ENCODE measurements at regions not wholly inside any gene's neighbourhood (a gene's known extent, or its start where the extent isn't known, plus 50 kb on each side); places are given as distances from the start of the nearest gene placed in this dataset.

DNA sequence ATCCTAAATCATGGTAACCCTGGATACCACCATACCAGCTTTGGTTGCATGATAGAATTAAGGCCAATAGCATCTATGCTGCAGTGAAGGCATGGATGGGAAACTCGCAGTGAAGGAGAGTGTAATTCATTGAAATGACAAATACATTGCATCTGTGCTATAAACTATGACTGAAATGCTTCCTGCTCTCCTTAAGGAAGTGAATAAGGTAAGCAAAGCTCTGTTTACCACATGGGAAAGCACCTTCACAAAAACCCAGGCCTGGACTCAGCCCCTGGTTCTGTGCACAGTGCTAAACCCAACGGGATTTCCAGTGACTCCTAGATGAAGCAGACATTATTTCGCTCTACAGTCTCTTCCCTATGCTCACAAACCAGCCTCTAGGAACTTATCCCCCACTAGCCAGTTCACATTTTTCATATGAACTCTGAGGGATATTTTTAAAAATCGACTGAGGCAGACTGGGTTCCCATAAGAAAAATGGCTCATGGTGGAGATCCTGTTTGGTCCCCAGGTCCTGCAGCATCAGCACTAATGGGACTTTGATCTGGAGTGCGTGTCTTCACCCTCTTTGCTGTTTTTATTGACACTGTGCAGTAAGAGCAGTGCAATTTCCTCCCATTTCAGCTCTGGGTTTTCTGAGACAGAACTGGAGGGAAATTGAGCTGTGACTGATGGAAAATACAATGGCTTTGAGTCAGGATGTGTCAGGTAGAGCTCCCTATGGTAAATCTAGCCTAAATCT, 362.7 kb downstream of the SIPA1L2 start:
- TF ChIP-seq EZH2 (IDR thresholded peaks at IDR 0.05; ENCODE audit: low read length) = no peak
- TF ChIP-seq CTCF (optimal IDR thresholded peaks at IDR 0.05 in 1 of 3, IDR thresholded peaks at IDR 0.05 in 1 of 3, conservative IDR thresholded peaks at IDR 0.05 in 1 of 3; ENCODE audit: extremely low read depth in 1 of 3, insufficient read depth in 2 of 3, low read length in 3 of 3) = no peak
- no peak for FAIRE-seq

DNA sequence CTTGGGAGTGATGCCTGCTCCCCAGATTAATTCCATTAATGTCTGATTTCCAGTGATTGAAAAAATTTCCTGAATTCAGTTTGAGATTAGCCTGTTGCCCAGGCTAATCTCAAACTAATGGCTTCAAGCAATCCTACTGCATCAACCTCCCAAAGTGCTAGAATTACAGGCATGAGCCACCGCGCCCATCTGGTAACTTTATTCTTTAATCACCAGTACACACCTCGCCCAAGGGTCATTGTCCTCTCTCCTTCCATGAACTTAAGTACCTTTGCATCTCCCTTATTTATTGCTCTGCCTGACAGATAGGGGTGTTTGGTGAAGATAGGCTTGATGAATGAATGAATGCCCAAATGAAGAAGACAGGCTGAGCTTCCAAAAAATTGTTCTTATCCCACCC, 366.5 kb downstream of the SIPA1L2 start:
- Histone ChIP-seq H3K36me3 (ENCODE audit: control insufficient read depth in 2 of 2, extremely low read depth in 1 of 2, insufficient read depth in 2 of 2, low read length in 2 of 2) (no peaks in the 10 kb centered on the region), H3K27me3 (ENCODE audit: control insufficient read depth, extremely low read depth, insufficient read depth, low read length) (peaks cover 2% of the 10 kb centered on the region), H4K20me1 (ENCODE audit: control insufficient read depth, extremely low read depth, insufficient read depth, low read length) (no peaks in the 10 kb centered on the region), H3K9me1 (ENCODE audit: control insufficient read depth, extremely low read depth, insufficient read depth, low read length) (no peaks in the 10 kb centered on the region), H3K79me2 (ENCODE audit: control insufficient read depth, insufficient read depth, low read length) (no peaks in the 10 kb centered on the region), H3K4me2 (ENCODE audit: control insufficient read depth, extremely low read depth, insufficient read depth, low read depth, low read length) (no peak overlapping the region), H3K4me1 (ENCODE audit: control insufficient read depth, extremely low read depth, insufficient read depth, low read length) (peaks cover 8% of the 10 kb centered on the region), H3K9me3 (ENCODE audit: control insufficient read depth, low read depth, low read length) (no peaks in the 10 kb centered on the region), H2AFZ (ENCODE audit: control insufficient read depth, low read length) (no peak overlapping the region), H3K4me3 (ENCODE audit: control insufficient read depth in 2 of 3, extremely low read depth in 1 of 3, insufficient read depth in 2 of 3, low read depth in 1 of 3, low read length in 3 of 3) (no peak overlapping the region), H3K9ac (ENCODE audit: control insufficient read depth, extremely low read depth, insufficient read depth, low read length) (no peak overlapping the region), H3K27ac (ENCODE audit: control insufficient read depth, insufficient read depth, low read length) (no peak overlapping the region)
- DNase-seq (ENCODE audit: low read depth, low spot score) (no peak), FAIRE-seq (no peak)
- dilution Hi-C loops (cut with MboI; ENCODE audit: extremely low pct_ligation_motif_present, low sequenced_read_pairs) = no loop called here
- TF ChIP-seq EZH2 (IDR thresholded peaks at IDR 0.05; ENCODE audit: low read length) = no peak
- TF ChIP-seq CTCF (optimal IDR thresholded peaks at IDR 0.05 in 1 of 3, IDR thresholded peaks at IDR 0.05 in 1 of 3, conservative IDR thresholded peaks at IDR 0.05 in 1 of 3; ENCODE audit: extremely low read depth in 1 of 3, insufficient read depth in 2 of 3, low read length in 3 of 3) = no peak

More for the DNA sequence above, 362.7 kb downstream of the SIPA1L2 start:
- Histone ChIP-seq H3K4me3 (ENCODE audit: control insufficient read depth in 2 of 3, extremely low read depth in 1 of 3, insufficient read depth in 2 of 3, low read depth in 1 of 3, low read length in 3 of 3) (no peak overlapping the region), H3K27me3 (ENCODE audit: control insufficient read depth, extremely low read depth, insufficient read depth, low read length) (peaks cover 2% of the 10 kb centered on the region), H3K9me1 (ENCODE audit: control insufficient read depth, extremely low read depth, insufficient read depth, low read length) (no peaks in the 10 kb centered on the region), H3K9ac (ENCODE audit: control insufficient read depth, extremely low read depth, insufficient read depth, low read length) (no peak overlapping the region), H3K4me1 (ENCODE audit: control insufficient read depth, extremely low read depth, insufficient read depth, low read length) (no peaks in the 10 kb centered on the region), H3K36me3 (ENCODE audit: control insufficient read depth in 2 of 2, extremely low read depth in 1 of 2, insufficient read depth in 2 of 2, low read length in 2 of 2) (no peaks in the 10 kb centered on the region), H3K27ac (ENCODE audit: control insufficient read depth, insufficient read depth, low read length) (no peak overlapping the region), H2AFZ (ENCODE audit: control insufficient read depth, low read length) (no peak overlapping the region), H3K4me2 (ENCODE audit: control insufficient read depth, extremely low read depth, insufficient read depth, low read depth, low read length) (no peak overlapping the region), H3K9me3 (ENCODE audit: control insufficient read depth, low read depth, low read length) (no peaks in the 10 kb centered on the region), H4K20me1 (ENCODE audit: control insufficient read depth, extremely low read depth, insufficient read depth, low read length) (no peaks in the 10 kb centered on the region), H3K79me2 (ENCODE audit: control insufficient read depth, insufficient read depth, low read length) (no peaks in the 10 kb centered on the region)
- DNase-seq (ENCODE audit: low read depth, low spot score) = no peak
- dilution Hi-C loops (cut with MboI; ENCODE audit: extremely low pct_ligation_motif_present, low sequenced_read_pairs) = no loop called here

Data from keratinocyte (primary cell).